GM21360 (cell line): ENCODE measurements at regions not wholly inside any gene's neighbourhood (a gene's known extent, or its start where the extent isn't known, plus 50 kb on each side); places are given as distances from the start of the nearest gene placed in this dataset.

Experiments used
- ATAC-seq: cut with Tn5 transposase; IDR thresholded peaks from one replicate; pipeline ENCODE4 v1.9.1; 2021; ENCODE audit warnings: mild to moderate bottlenecking, moderate library complexity; ENCODE audit not compliant: unreplicated experiment

GRCh38 chr3:102741694-102742093 is 306.9 kb downstream of the ZPLD1 start:
- no peak for ATAC-seq

- no peak for ATAC-seq
These were observed 311.1 kb downstream of the ZPLD1 start for GRCh38 chr3:102745881-102746280.

- ATAC-seq: no peak
These were observed 312.8 kb downstream of the ZPLD1 start for GRCh38 chr3:102747611-102748010.

- no peak for ATAC-seq
These were observed 313.8 kb downstream of the ZPLD1 start for GRCh38 chr3:102748646-102749045.

- ATAC-seq: no peak
These were observed 315.5 kb downstream of the ZPLD1 start for GRCh38 chr3:102750322-102750721.

GRCh38 chr3:102753901-102754300 is 319.1 kb downstream of the ZPLD1 start:
- ATAC-seq: no peak

GRCh38 chr3:102756706-102757105 is 321.9 kb downstream of the ZPLD1 start:
- ATAC-seq: no peak

GRCh38 chr3:102757950-102758349 is 323.1 kb downstream of the ZPLD1 start:
- no peak for ATAC-seq

GRCh38 chr3:102761766-102762165 is 327.0 kb downstream of the ZPLD1 start:
- no peak for ATAC-seq

GRCh38 chr3:102790747-102791325 is 356.0 kb downstream of the ZPLD1 start:
- ATAC-seq: no peak

GRCh38 chr3:102791641-102792589 is 357.1 kb downstream of the ZPLD1 start:
- no peak for ATAC-seq

GRCh38 chr3:102796804-102797203 is 362.0 kb downstream of the ZPLD1 start:
- no peak for ATAC-seq

- no peak for ATAC-seq
These were observed 368.1 kb downstream of the ZPLD1 start for GRCh38 chr3:102802819-102803420.

GRCh38 chr3:102810937-102811336 is 376.1 kb downstream of the ZPLD1 start:
- no peak for ATAC-seq

GRCh38 chr3:102826636-102827035 is 391.8 kb downstream of the ZPLD1 start:
- no peak for ATAC-seq

- ATAC-seq: no peak
These were observed 392.6 kb downstream of the ZPLD1 start for GRCh38 chr3:102827386-102827785.

GRCh38 chr3:102830415-102830814 is 395.6 kb downstream of the ZPLD1 start:
- ATAC-seq: no peak

- ATAC-seq: no peak
These were observed 407.1 kb downstream of the ZPLD1 start for GRCh38 chr3:102841866-102842265.

- no peak for ATAC-seq
These were observed 432.0 kb downstream of the ZPLD1 start for GRCh38 chr3:102866845-102867244.

- ATAC-seq: no peak
These were observed 448.7 kb downstream of the ZPLD1 start for GRCh38 chr3:102883515-102883914.

- ATAC-seq: no peak
These were observed 450.5 kb downstream of the ZPLD1 start for GRCh38 chr3:102885289-102885688.

GRCh38 chr3:102887431-102887830 is 452.6 kb downstream of the ZPLD1 start:
- no peak for ATAC-seq
